IMR-90 (cell line): ENCODE measurements at regions not wholly inside any gene's neighbourhood (a gene's known extent, or its start where the extent isn't known, plus 50 kb on each side); places are given as distances from the start of the nearest gene placed in this dataset.

Experiments used
- ATAC-seq: fragments of 200-7000 bp; cut with Tn5 transposase; 2 replicates; pipeline ENCODE4 v1.9.1; 2020; ENCODE audit warnings: low read depth, mild to moderate bottlenecking, moderate library complexity
- BruUV-seq: library from RNA; stranded (reverse); fragments of 400-500 nt; replicated peaks from 2 replicates; lab custom pipeline; 2021; lab: Mats Ljungman, UMichigan
- CTCF ChIA-PET: fragments of 300-600 bp; formaldehyde crosslinking; extraction: SDS; loops from one replicate; lab custom pipeline; 2021; ENCODE audit warnings: antibody characterized with exemption; lab: Yijun Ruan, JAX
- POLR2A ChIA-PET: fragments of 300-600 bp; sonication (Branson Sonifier 250); formaldehyde crosslinking; loops from one replicate; lab custom pipeline; 2022; ENCODE audit warnings: antibody characterized with exemption; ENCODE audit not compliant: unreplicated experiment; lab: Charles Lee
- DNase-seq: peaks from one replicate; pipeline ENCODE4 v3.0.0; 2013
- H2AFZ ChIP-seq: replicated peaks from 2 replicates; pipeline ENCODE3; 2013; ENCODE audit warnings: low read length, mild to moderate bottlenecking; ENCODE audit not compliant: poor library complexity
- H2AK5ac ChIP-seq: 2 replicates; pipeline ENCODE4 v1.6.1; 2013; ENCODE audit warnings: low read depth, low read length, inconsistent platforms
- H2AK9ac ChIP-seq: replicated peaks from 2 replicates; pipeline ENCODE3; 2013; ENCODE audit warnings: mild to moderate bottlenecking, low read depth, low read length, moderate library complexity; ENCODE audit not compliant: poor library complexity
- H2BK120ac ChIP-seq: 2 replicates; pipeline ENCODE4 v1.6.1; 2013; ENCODE audit warnings: low read depth, low read length, inconsistent platforms
- H2BK15ac ChIP-seq: 3 replicates; pipeline ENCODE4 v1.6.1; 2013; ENCODE audit warnings: low read depth, low read length, inconsistent platforms
- H2BK20ac ChIP-seq: 2 replicates; pipeline ENCODE4 v1.6.1; 2013; ENCODE audit warnings: low read depth, mild to moderate bottlenecking, inconsistent platforms, low read length, moderate library complexity
- H2BK5ac ChIP-seq: 2 replicates; pipeline ENCODE4 v1.6.1; 2013; ENCODE audit warnings: mild to moderate bottlenecking, low read depth, low read length, inconsistent platforms; ENCODE audit not compliant: poor library complexity, severe bottlenecking
- H3K14ac ChIP-seq: replicated peaks from 2 replicates; pipeline ENCODE4 v1.6.1; 2013; ENCODE audit warnings: low read depth, low read length, inconsistent platforms
- H3K18ac ChIP-seq: 2 replicates; pipeline ENCODE4 v1.6.1; 2013; ENCODE audit warnings: low read depth, low read length, control low read depth
- H3K23ac ChIP-seq: 2 replicates; pipeline ENCODE4 v1.6.1; 2013; ENCODE audit warnings: low read depth, low read length, inconsistent platforms
- H3K27ac ChIP-seq: 2 replicates; pipeline ENCODE4 v1.5.1; 2013; ENCODE audit warnings: mild to moderate bottlenecking, control low read depth, low read length; ENCODE audit not compliant: insufficient read depth
- H3K27me3 ChIP-seq: 2 replicates; pipeline ENCODE4 v1.6.1; 2013; ENCODE audit warnings: low read length; ENCODE audit not compliant: control insufficient read depth, insufficient read depth
- H3K36me3 ChIP-seq: 2 replicates; pipeline ENCODE4 v1.6.1; 2013; ENCODE audit warnings: low read length, mixed read lengths; ENCODE audit not compliant: control insufficient read depth, insufficient read depth
- H3K4ac ChIP-seq: 2 replicates; pipeline ENCODE4 v1.6.1; 2013; ENCODE audit warnings: low read depth, low read length, inconsistent platforms
- H3K4me1 ChIP-seq: 2 replicates; pipeline ENCODE4 v1.6.1; 2013; ENCODE audit warnings: low read length, mixed read lengths; ENCODE audit not compliant: control insufficient read depth, insufficient read depth
- H3K4me2 ChIP-seq: 2 replicates; pipeline ENCODE4 v1.6.1; 2013; ENCODE audit warnings: low read depth, mild to moderate bottlenecking, control low read depth, low read length, moderate library complexity
- H3K4me3 ChIP-seq: 2 replicates; pipeline ENCODE4 v1.5.1; 2013; ENCODE audit warnings: low read depth, mild to moderate bottlenecking, control low read depth, low read length, moderate library complexity; ENCODE audit not compliant: insufficient read depth
- H3K56ac ChIP-seq: 2 replicates; pipeline ENCODE4 v1.6.1; 2013; ENCODE audit warnings: low read length, inconsistent platforms; ENCODE audit not compliant: insufficient read depth; ENCODE audit errors: extremely low read depth
- H3K79me1 ChIP-seq, 2 experiments: 2 replicates each; pipeline ENCODE4 v1.6.1; 2013; ENCODE audit warnings: low read length in 2 of 2, inconsistent platforms in 1 of 2, low read depth in 1 of 2
- H3K9ac ChIP-seq: 2 replicates; pipeline ENCODE4 v1.6.1; 2013; ENCODE audit warnings: low read depth, low read length, control low read depth
- H3K9me1 ChIP-seq: 2 replicates; pipeline ENCODE4 v1.6.1; 2013; ENCODE audit warnings: low read length, inconsistent platforms; ENCODE audit not compliant: insufficient read depth
- H3K9me3 ChIP-seq: 2 replicates; pipeline ENCODE4 v1.6.1; 2013; ENCODE audit warnings: low read length; ENCODE audit not compliant: control insufficient read depth, insufficient read depth
- H4K20me1 ChIP-seq: 2 replicates; pipeline ENCODE4 v1.6.1; 2013; ENCODE audit warnings: low read length, inconsistent platforms; ENCODE audit not compliant: insufficient read depth
- H4K5ac ChIP-seq: 2 replicates; pipeline ENCODE4 v1.6.1; 2013; ENCODE audit warnings: mild to moderate bottlenecking, low read depth, low read length, control low read depth
- H4K8ac ChIP-seq, 2 experiments: 2 replicates each; pipeline ENCODE4 v1.6.1; 2013; ENCODE audit warnings: low read depth in 2 of 2, low read length in 2 of 2, control low read depth in 1 of 2, inconsistent platforms in 1 of 2
- H4K91ac ChIP-seq: 2 replicates; pipeline ENCODE4 v1.6.1; 2013; ENCODE audit warnings: low read depth, low read length, inconsistent platforms; ENCODE audit not compliant: insufficient read depth
- BHLHE40 ChIP-seq: fragments of 150-350 bp; IDR thresholded peaks from 2 replicates; pipeline ENCODE4 v1.6.1; 2016; ENCODE audit warnings: mild to moderate bottlenecking, low read depth, low read length
- CEBPB ChIP-seq: IDR thresholded peaks from 2 replicates; pipeline ENCODE4 v1.6.1; 2012; ENCODE audit warnings: low read depth, low read length, improper control_type of control experiment
- CHD1 ChIP-seq: IDR thresholded peaks from 2 replicates; pipeline ENCODE4 v1.6.1; 2012; ENCODE audit warnings: low read depth, low read length, improper control_type of control experiment
- MAZ ChIP-seq: IDR thresholded peaks from 2 replicates; pipeline ENCODE4 v1.6.1; 2012; ENCODE audit warnings: low read depth, mild to moderate bottlenecking, low read length, improper control_type of control experiment, moderate library complexity, borderline replicate concordance
- MXI1 ChIP-seq: IDR thresholded peaks from 2 replicates; pipeline ENCODE4 v1.6.1; 2012; ENCODE audit warnings: low read depth, mild to moderate bottlenecking, low read length, moderate library complexity, borderline replicate concordance
- NFE2L2 ChIP-seq: fragments of 150-350 bp; IDR thresholded peaks from 2 replicates; pipeline ENCODE4 v1.6.1; 2016; ENCODE audit warnings: low read depth, mild to moderate bottlenecking, low read length
- POLR2A ChIP-seq: IDR thresholded peaks from 2 replicates; pipeline ENCODE4 v1.6.1; 2012; ENCODE audit warnings: mild to moderate bottlenecking, low read depth, low read length
- RAD21 ChIP-seq: IDR thresholded peaks from 2 replicates; pipeline ENCODE4 v1.6.1; 2012; ENCODE audit warnings: low read length, improper control_type of control experiment
- WGBS, 2 experiments: methylation state at CpG; one replicate each; pipeline versions ENCODE4 v1.1.5 to v1.1.7; 2013; ENCODE audit warnings: missing lambda C conversion rate in 2 of 2; ENCODE audit not compliant: insufficient read length in 1 of 2; ENCODE audit errors: extremely low coverage in 2 of 2; 5-methylcytosine and 5-hydroxymethylcytosine counted together
- dilution Hi-C: fragments of 300-500 bp; cut with HindIII; formaldehyde crosslinking; loops from one replicate; pipeline ENCODE4 v1.14.3; 2018; ENCODE audit warnings: low sequenced_read_pairs; ENCODE audit not compliant: unreplicated experiment
- in situ Hi-C: fragments of 300-500 bp; cut with MboI; formaldehyde crosslinking; loops from 3 replicates; pipeline ENCODE4 v1.14.3; 2019; ENCODE audit warnings: low sequenced_read_pairs, inconsistent platforms, mixed read lengths
- intact Hi-C: fragments of 100-400 bp; cut with micrococcal nuclease; formaldehyde crosslinking; loops from 2 replicates; pipeline ENCODE4 v1.10.0; 2022
- TF ChIP-seq, protein P1 (sequence below): fragments of 150-350 bp; IDR thresholded peaks from 2 replicates; pipeline ENCODE4 v1.6.1; 2016; ENCODE audit warnings: low read depth, mild to moderate bottlenecking, low read length, moderate library complexity, borderline replicate concordance
- TF ChIP-seq, protein P2 (sequence below): conservative IDR thresholded peaks from 2 replicates; pipeline ENCODE4 v1.5.1; 2012; ENCODE audit warnings: mild to moderate bottlenecking, low read depth, low read length, improper control_type of control experiment
- TF ChIP-seq, protein P3 (sequence below): fragments of 150-350 bp; IDR thresholded peaks from 2 replicates; pipeline ENCODE4 v1.6.1; 2017; ENCODE audit warnings: mild to moderate bottlenecking, antibody characterized with exemption, low read length, low read depth

DNA sequence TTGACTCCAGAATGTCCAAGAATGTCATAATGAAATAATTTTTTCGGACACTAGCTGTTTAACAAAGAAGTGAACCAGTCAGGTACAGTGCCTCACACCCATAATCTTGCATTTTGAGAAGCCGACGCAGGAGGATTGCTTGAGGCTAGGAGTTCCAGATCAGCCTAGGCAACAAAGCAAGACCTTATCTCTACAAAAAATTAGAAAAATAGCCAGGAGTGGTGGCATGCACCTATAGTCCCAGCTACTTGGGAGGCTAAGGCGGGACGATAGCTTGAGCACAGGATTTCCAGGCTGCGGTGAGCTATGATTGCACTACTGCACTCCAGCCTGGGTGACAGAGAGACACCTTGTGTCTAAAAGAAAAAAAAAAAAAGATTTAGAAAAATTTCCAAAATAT lies 235.8 kb upstream of the FN1 start:
- Histone ChIP-seq H2AK5ac (no peak overlapping the region), H4K5ac (no peak overlapping the region), H3K9ac (no peak overlapping the region), H4K20me1 (no peaks in the 10 kb centered on the region), H3K79me1 (no peaks in the 10 kb centered on the region), H2AFZ (no peak overlapping the region), H3K27me3 (no peaks in the 10 kb centered on the region), H3K18ac (no peak overlapping the region), H3K14ac (no peak overlapping the region), H4K91ac (no peak overlapping the region), H3K23ac (no peak overlapping the region), H2BK15ac (no peak overlapping the region), H2BK120ac (no peak overlapping the region), H2BK20ac (no peak overlapping the region), H3K4me2 (no peak overlapping the region), H4K8ac (no peak overlapping the region), H3K9me3 (no peaks in the 10 kb centered on the region), H3K4me1 (no peaks in the 10 kb centered on the region), H3K4ac (no peak overlapping the region), H3K9me1 (no peaks in the 10 kb centered on the region), H3K4me3 (no peak overlapping the region), H3K36me3 (no peaks in the 10 kb centered on the region), H2BK5ac (no peak overlapping the region), H3K56ac (no peak overlapping the region), H3K27ac (no peak overlapping the region), H2AK9ac (no peak overlapping the region)
- DNase-seq, result no peak
- CTCF ChIA-PET, result interaction anchor here (0.6 to 1.0 kb wide), 2 partner anchors 274 to 655 kb away, joined by 3 read pairs; no protein-coding TSS in a partner anchor
- POLR2A ChIA-PET, result no interaction called here
- no TSS peak for BruUV-seq
- WGBS, 2 experiments, result no CpG with 5 or more reads among the region's 6 CpGs
- dilution Hi-C loops, result no loop called here
- no peak for TF ChIP-seq MXI1
- TF ChIP-seq, protein P1, sequence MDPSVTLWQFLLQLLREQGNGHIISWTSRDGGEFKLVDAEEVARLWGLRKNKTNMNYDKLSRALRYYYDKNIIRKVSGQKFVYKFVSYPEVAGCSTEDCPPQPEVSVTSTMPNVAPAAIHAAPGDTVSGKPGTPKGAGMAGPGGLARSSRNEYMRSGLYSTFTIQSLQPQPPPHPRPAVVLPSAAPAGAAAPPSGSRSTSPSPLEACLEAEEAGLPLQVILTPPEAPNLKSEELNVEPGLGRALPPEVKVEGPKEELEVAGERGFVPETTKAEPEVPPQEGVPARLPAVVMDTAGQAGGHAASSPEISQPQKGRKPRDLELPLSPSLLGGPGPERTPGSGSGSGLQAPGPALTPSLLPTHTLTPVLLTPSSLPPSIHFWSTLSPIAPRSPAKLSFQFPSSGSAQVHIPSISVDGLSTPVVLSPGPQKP, result no peak
- no peak for TF ChIP-seq NFE2L2
- TF ChIP-seq, protein P2, sequence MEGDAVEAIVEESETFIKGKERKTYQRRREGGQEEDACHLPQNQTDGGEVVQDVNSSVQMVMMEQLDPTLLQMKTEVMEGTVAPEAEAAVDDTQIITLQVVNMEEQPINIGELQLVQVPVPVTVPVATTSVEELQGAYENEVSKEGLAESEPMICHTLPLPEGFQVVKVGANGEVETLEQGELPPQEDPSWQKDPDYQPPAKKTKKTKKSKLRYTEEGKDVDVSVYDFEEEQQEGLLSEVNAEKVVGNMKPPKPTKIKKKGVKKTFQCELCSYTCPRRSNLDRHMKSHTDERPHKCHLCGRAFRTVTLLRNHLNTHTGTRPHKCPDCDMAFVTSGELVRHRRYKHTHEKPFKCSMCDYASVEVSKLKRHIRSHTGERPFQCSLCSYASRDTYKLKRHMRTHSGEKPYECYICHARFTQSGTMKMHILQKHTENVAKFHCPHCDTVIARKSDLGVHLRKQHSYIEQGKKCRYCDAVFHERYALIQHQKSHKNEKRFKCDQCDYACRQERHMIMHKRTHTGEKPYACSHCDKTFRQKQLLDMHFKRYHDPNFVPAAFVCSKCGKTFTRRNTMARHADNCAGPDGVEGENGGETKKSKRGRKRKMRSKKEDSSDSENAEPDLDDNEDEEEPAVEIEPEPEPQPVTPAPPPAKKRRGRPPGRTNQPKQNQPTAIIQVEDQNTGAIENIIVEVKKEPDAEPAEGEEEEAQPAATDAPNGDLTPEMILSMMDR, result no peak
- TF ChIP-seq MAZ, result no peak
- no peak for TF ChIP-seq CHD1
- TF ChIP-seq, protein P3, sequence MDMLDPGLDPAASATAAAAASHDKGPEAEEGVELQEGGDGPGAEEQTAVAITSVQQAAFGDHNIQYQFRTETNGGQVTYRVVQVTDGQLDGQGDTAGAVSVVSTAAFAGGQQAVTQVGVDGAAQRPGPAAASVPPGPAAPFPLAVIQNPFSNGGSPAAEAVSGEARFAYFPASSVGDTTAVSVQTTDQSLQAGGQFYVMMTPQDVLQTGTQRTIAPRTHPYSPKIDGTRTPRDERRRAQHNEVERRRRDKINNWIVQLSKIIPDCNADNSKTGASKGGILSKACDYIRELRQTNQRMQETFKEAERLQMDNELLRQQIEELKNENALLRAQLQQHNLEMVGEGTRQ, result no peak
- TF ChIP-seq RAD21, result no peak
- TF ChIP-seq POLR2A, result no peak
- TF ChIP-seq BHLHE40, result no peak
- no peak for TF ChIP-seq CEBPB
- ATAC-seq, result no peak
- in situ Hi-C loops, result no loop called here
- intact Hi-C loops, result no loop called here
